Endothelial cell of umbilical vein (primary cell): ENCODE measurements at regions not wholly inside any gene's neighbourhood (a gene's known extent, or its start where the extent isn't known, plus 50 kb on each side); places are given as distances from the start of the nearest gene placed in this dataset.

ENCODE experiments used
- BruUV-seq: library from RNA; stranded (reverse); fragments of 400-500 nt; replicated peaks from 2 replicates; lab custom pipeline; 2021; lab: Mats Ljungman, UMichigan
- CTCF ChIA-PET: fragments of 300-600, 350-600 bp; sonication (Branson Sonifier 250); formaldehyde crosslinking; loops from one replicate; lab custom pipeline; 2021; ENCODE audit warnings: antibody characterized with exemption, inconsistent platforms; lab: Charles Lee
- POLR2A ChIA-PET: fragments of 300-600, 350-600 bp; sonication (Branson Sonifier 250); formaldehyde crosslinking; loops from one replicate; lab custom pipeline; 2021; ENCODE audit warnings: antibody characterized with exemption, inconsistent platforms; lab: Charles Lee
- DNase-seq: peaks from one replicate; pipeline ENCODE4 v3.0.0-alpha.2; 2011; ENCODE audit warnings: low read depth, low spot score
- FAIRE-seq: peaks from 2 replicates; lab custom pipeline; 2011; peaks lifted over from hg19 to GRCh38; lab: Jason Lieb, UNC
- H2AFZ ChIP-seq: 2 replicates; pipeline ENCODE4 v1.6.0; 2012; ENCODE audit warnings: low read depth, low read length, control low read depth, inconsistent platforms
- H3K27ac ChIP-seq: 2 replicates; pipeline ENCODE4 v1.5.1; 2011; ENCODE audit warnings: low read depth, mild to moderate bottlenecking, control low read depth, low read length, moderate library complexity; ENCODE audit not compliant: insufficient read depth
- H3K27me3 ChIP-seq, 2 experiments: 2 replicates each; pipeline versions ENCODE4 v1.6.0 to v1.6.1; 2011; ENCODE audit warnings: low read length in 2 of 2, mixed read lengths in 1 of 2; ENCODE audit not compliant: control insufficient read depth in 2 of 2, insufficient read depth in 2 of 2
- H3K36me3 ChIP-seq, 2 experiments: 2 replicates in 1 of 2; 3 replicates in 1 of 2; pipeline ENCODE4 v1.5.1; 2011; ENCODE audit warnings: low read length in 2 of 2, mild to moderate bottlenecking in 1 of 2, moderate library complexity in 1 of 2; ENCODE audit not compliant: control insufficient read depth in 2 of 2, insufficient read depth in 2 of 2; ENCODE audit errors: extremely low read depth in 1 of 2
- H3K4me1 ChIP-seq: 3 replicates; pipeline ENCODE4 v1.5.1; 2011; ENCODE audit warnings: mild to moderate bottlenecking, low read length; ENCODE audit not compliant: control insufficient read depth, insufficient read depth; ENCODE audit errors: extremely low read depth
- H3K4me2 ChIP-seq: 2 replicates; pipeline ENCODE4 v1.6.1; 2011; ENCODE audit warnings: low read length, control low read depth, mixed read lengths; ENCODE audit not compliant: insufficient read depth
- H3K4me3 ChIP-seq, 3 experiments: fragments of 200-600 bp in 1 of 3; sonication (generic), shearing (Covaris generic) in 1 of 3; replicated peaks in 1 of 3; 2 replicates each; pipeline ENCODE4 v1.5.1; 2011 to 2016; ENCODE audit warnings: control low read depth in 3 of 3, low read length in 3 of 3, mild to moderate bottlenecking in 2 of 3, inconsistent platforms in 1 of 3, low read depth in 1 of 3, moderate library complexity in 1 of 3; ENCODE audit not compliant: insufficient read depth in 1 of 3
- H3K79me2 ChIP-seq: 2 replicates; pipeline ENCODE4 v1.6.0; 2012; ENCODE audit warnings: low read length, inconsistent platforms; ENCODE audit not compliant: control insufficient read depth, insufficient read depth
- H3K9ac ChIP-seq: replicated peaks from 2 replicates; pipeline ENCODE3; 2011; ENCODE audit warnings: low read length, control low read depth; ENCODE audit not compliant: insufficient read depth; ENCODE audit errors: extremely low read depth
- H3K9me1 ChIP-seq: replicated peaks from 3 replicates; pipeline ENCODE4 v1.6.0; 2011; ENCODE audit warnings: mild to moderate bottlenecking, low read length; ENCODE audit not compliant: control insufficient read depth, insufficient read depth; ENCODE audit errors: extremely low read depth
- H3K9me3 ChIP-seq: replicated peaks from 2 replicates; pipeline ENCODE4 v1.5.1; 2012; ENCODE audit warnings: low read length, inconsistent platforms; ENCODE audit not compliant: control insufficient read depth, insufficient read depth
- H4K20me1 ChIP-seq: replicated peaks from 2 replicates; pipeline ENCODE3; 2011; ENCODE audit warnings: mild to moderate bottlenecking, low read length; ENCODE audit not compliant: control insufficient read depth, insufficient read depth; ENCODE audit errors: extremely low read depth
- EZH2 ChIP-seq: IDR thresholded peaks from 2 replicates; pipeline ENCODE4 v1.6.1; 2012; ENCODE audit warnings: borderline replicate concordance, low read depth, mild to moderate bottlenecking, moderate library complexity, low read length, inconsistent platforms; ENCODE audit not compliant: severe bottlenecking
- FOS ChIP-seq: IDR thresholded peaks from 2 replicates; pipeline ENCODE4 v1.6.1; 2011; ENCODE audit warnings: mild to moderate bottlenecking, low read length, moderate library complexity, borderline replicate concordance; ENCODE audit not compliant: insufficient read depth
- GATA2 ChIP-seq: IDR thresholded peaks from 2 replicates; pipeline ENCODE4 v1.7.0; 2011; ENCODE audit warnings: low read depth, mild to moderate bottlenecking, moderate library complexity, mixed read lengths, low read length; ENCODE audit not compliant: insufficient read length, insufficient read depth
- JUN ChIP-seq: IDR thresholded peaks from 2 replicates; pipeline ENCODE4 v1.6.1; 2011; ENCODE audit warnings: borderline replicate concordance, low read depth; ENCODE audit not compliant: insufficient read length, insufficient read depth
- MYC ChIP-seq: IDR thresholded peaks from one replicate; pipeline ENCODE4 v1.6.1; 2011; ENCODE audit warnings: mild to moderate bottlenecking, low read depth, low read length
- POLR2A ChIP-seq: IDR thresholded peaks from 2 replicates; pipeline ENCODE4 v1.6.1; 2012; ENCODE audit warnings: low read depth, mild to moderate bottlenecking, control low read depth, low read length
- POLR2AphosphoS5 ChIP-seq: IDR thresholded peaks from 2 replicates; pipeline ENCODE4 v1.6.1; 2012; ENCODE audit warnings: low read depth, mild to moderate bottlenecking, control low read depth, low read length, moderate library complexity; ENCODE audit not compliant: insufficient read depth
- dilution Hi-C: fragments of 300-500 bp; cut with MboI; formaldehyde crosslinking; loops from one replicate; pipeline ENCODE4 v1.15.0; 2019; ENCODE audit warnings: low sequenced_read_pairs; ENCODE audit not compliant: extremely low pct_ligation_motif_present
- intact Hi-C: fragments of 100-400 bp; cut with micrococcal nuclease; formaldehyde crosslinking; loops from one replicate; pipeline ENCODE4 v1.10.0; 2022
- TF ChIP-seq, protein P1 (sequence below), 2 donors: IDR thresholded peaks; 1 replicate in 1 of 2; 2 replicates in 1 of 2; pipeline ENCODE4 v1.5.1; 2011; ENCODE audit warnings: low read length in 2 of 2, mild to moderate bottlenecking in 2 of 2, moderate library complexity in 2 of 2, control low read depth in 1 of 2, inconsistent platforms in 1 of 2, low read depth in 1 of 2; ENCODE audit not compliant: insufficient read depth in 1 of 2; ENCODE audit errors: extremely low read depth in 1 of 2
- TF ChIP-seq, protein P2 (sequence below): IDR thresholded peaks from 2 replicates; pipeline ENCODE4 v1.6.1; 2011; ENCODE audit not compliant: insufficient read depth, insufficient read length

DNA sequence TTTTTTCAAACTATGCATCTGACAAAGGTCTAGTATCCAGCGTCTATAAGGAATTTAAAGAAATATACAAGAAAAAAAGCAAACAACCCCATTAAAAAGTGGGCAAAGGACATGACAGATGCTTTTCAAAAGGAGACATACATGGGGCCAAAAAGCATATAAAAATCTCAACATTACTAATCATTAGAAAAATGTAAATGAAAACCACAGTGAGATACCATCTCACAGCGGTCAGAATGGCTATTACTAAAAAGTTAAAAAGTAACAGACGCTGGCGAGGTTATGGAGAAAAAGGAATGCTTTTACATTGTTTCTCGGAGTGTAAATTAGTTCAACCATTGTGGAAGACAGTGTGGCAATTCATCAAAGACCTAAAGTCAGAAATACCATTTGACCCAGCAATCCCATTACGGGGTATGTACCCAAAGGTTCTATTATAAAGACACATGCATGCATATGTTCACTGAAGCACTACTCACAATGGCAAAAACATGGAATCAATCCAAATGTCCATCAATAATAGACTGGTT, 643.1 kb upstream of the LRRTM1 start:
- H3K36me3 ChIP-seq = no peaks in the 10 kb centered on the region
- H3K27ac ChIP-seq = no peak overlapping the region
- H3K4me2 ChIP-seq = no peak overlapping the region
- FAIRE-seq (no peak), DNase-seq (no peak)
- POLR2A ChIA-PET = no interaction called here
- H3K4me3 ChIP-seq = no peak overlapping the region
- H2AFZ ChIP-seq = no peak overlapping the region
- TF ChIP-seq, protein P1, sequence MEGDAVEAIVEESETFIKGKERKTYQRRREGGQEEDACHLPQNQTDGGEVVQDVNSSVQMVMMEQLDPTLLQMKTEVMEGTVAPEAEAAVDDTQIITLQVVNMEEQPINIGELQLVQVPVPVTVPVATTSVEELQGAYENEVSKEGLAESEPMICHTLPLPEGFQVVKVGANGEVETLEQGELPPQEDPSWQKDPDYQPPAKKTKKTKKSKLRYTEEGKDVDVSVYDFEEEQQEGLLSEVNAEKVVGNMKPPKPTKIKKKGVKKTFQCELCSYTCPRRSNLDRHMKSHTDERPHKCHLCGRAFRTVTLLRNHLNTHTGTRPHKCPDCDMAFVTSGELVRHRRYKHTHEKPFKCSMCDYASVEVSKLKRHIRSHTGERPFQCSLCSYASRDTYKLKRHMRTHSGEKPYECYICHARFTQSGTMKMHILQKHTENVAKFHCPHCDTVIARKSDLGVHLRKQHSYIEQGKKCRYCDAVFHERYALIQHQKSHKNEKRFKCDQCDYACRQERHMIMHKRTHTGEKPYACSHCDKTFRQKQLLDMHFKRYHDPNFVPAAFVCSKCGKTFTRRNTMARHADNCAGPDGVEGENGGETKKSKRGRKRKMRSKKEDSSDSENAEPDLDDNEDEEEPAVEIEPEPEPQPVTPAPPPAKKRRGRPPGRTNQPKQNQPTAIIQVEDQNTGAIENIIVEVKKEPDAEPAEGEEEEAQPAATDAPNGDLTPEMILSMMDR (IDR thresholded peaks at IDR 0.05; ENCODE audit: extremely low read depth in 1 of 2, insufficient read depth in 1 of 2, low read depth in 1 of 2, low read length in 2 of 2) = no peak
- no peak for TF ChIP-seq MYC
- TF ChIP-seq JUN = no peak
- no peak for TF ChIP-seq EZH2
- no peak for TF ChIP-seq POLR2A
- TF ChIP-seq GATA2 = no peak
- TF ChIP-seq FOS = no peak
- TF ChIP-seq POLR2AphosphoS5 = no peak
- TF ChIP-seq, protein P2, sequence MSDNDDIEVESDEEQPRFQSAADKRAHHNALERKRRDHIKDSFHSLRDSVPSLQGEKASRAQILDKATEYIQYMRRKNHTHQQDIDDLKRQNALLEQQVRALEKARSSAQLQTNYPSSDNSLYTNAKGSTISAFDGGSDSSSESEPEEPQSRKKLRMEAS = no peak
- H3K9me1 ChIP-seq = no peaks in the 10 kb centered on the region
- H3K79me2 ChIP-seq = no peaks in the 10 kb centered on the region
- no peak overlapping the region for H3K9ac ChIP-seq
- no peaks in the 10 kb centered on the region for H3K4me1 ChIP-seq
- no peaks in the 10 kb centered on the region for H3K27me3 ChIP-seq
- intact Hi-C loops (no loop called here), dilution Hi-C loops (no loop called here)
- H3K9me3 ChIP-seq = peaks cover 1% of the 10 kb centered on the region
- no TSS peak for BruUV-seq
- CTCF ChIA-PET = no interaction called here
- H4K20me1 ChIP-seq = no peaks in the 10 kb centered on the region
